CD4-positive, alpha-beta T cell (primary cell): ENCODE measurements at regions not wholly inside any gene's neighbourhood (a gene's known extent, or its start where the extent isn't known, plus 50 kb on each side); places are given as distances from the start of the nearest gene placed in this dataset.
"Not testable (repeated sequence)": the region's sequence is repeated elsewhere in the genome, so short reads cannot be mapped to it uniquely, and the experiment has no call there.

ENCODE experiments used
- ATAC-seq: fragments of 200-7000 bp; cut with Tn5 transposase; one replicate; pipeline ENCODE4 v1.10.0; 2022; ENCODE audit warnings: mild to moderate bottlenecking; ENCODE audit not compliant: poor library complexity
- CTCF ChIA-PET: fragments of 350-600 bp; sonication (Branson Sonifier 250); formaldehyde crosslinking; loops from one replicate; lab custom pipeline; 2021; ENCODE audit warnings: antibody characterized with exemption, inconsistent platforms; lab: Charles Lee
- POLR2A ChIA-PET: fragments of 350-600 bp; sonication (Branson Sonifier 250); formaldehyde crosslinking; loops from one replicate; lab custom pipeline; 2021; ENCODE audit warnings: antibody characterized with exemption, inconsistent platforms; lab: Charles Lee
- DNase-seq, 14 experiments: peaks; one replicate each; pipeline ENCODE4 v3.0.0-alpha.2; 2013 to 2020; ENCODE audit warnings: mixed read lengths in 2 of 14
- H3K27ac ChIP-seq, 2 donors: one replicate each; pipeline versions ENCODE4 v1.5.1 to v1.7.0; 2013; ENCODE audit warnings: low read length in 2 of 2, low read depth in 1 of 2, mild to moderate bottlenecking in 1 of 2
- H3K27me3 ChIP-seq, 2 experiments: 1 replicate in 1 of 2; 2 replicates in 1 of 2; pipeline versions ENCODE4 v1.6.1 to v1.7.0; 2013; ENCODE audit warnings: low read length in 2 of 2, control low read depth in 1 of 2, mild to moderate bottlenecking in 1 of 2, moderate library complexity in 1 of 2; ENCODE audit not compliant: insufficient read depth in 2 of 2, control insufficient read depth in 1 of 2
- H3K36me3 ChIP-seq: one replicate; pipeline ENCODE4 v1.6.1; 2013; ENCODE audit warnings: low read length, control low read depth; ENCODE audit not compliant: insufficient read depth
- H3K4me1 ChIP-seq: one replicate; pipeline ENCODE4 v1.6.1; 2013; ENCODE audit warnings: low read length, control low read depth; ENCODE audit not compliant: insufficient read depth
- H3K4me3 ChIP-seq: one replicate; pipeline ENCODE4 v1.5.1; 2013; ENCODE audit warnings: mild to moderate bottlenecking, low read length, moderate library complexity
- H3K9me3 ChIP-seq, 2 experiments: 1 replicate in 1 of 2; 2 replicates in 1 of 2; pipeline versions ENCODE4 v1.6.1 to v1.7.0; 2013; ENCODE audit warnings: low read length in 2 of 2, mild to moderate bottlenecking in 2 of 2, control low read depth in 1 of 2, moderate library complexity in 1 of 2; ENCODE audit not compliant: control insufficient read depth in 1 of 2, insufficient read depth in 1 of 2
- H3K27ac Mint-ChIP-seq: one replicate; pipeline ENCODE4 v1.8.0; 2020; ENCODE audit warnings: mixed read lengths
- H3K27me3 Mint-ChIP-seq: one replicate; pipeline ENCODE4 v1.8.0; 2021; ENCODE audit warnings: mixed read lengths
- H3K36me3 Mint-ChIP-seq: one replicate; pipeline ENCODE4 v1.8.0; 2021; ENCODE audit warnings: low read depth, mixed read lengths
- H3K4me1 Mint-ChIP-seq: one replicate; pipeline ENCODE4 v1.8.0; 2021; ENCODE audit warnings: low read depth, mixed read lengths
- H3K4me3 Mint-ChIP-seq: one replicate; pipeline ENCODE4 v1.8.0; 2020; ENCODE audit warnings: mild to moderate bottlenecking, mixed read lengths
- H3K9me3 Mint-ChIP-seq: one replicate; pipeline ENCODE4 v1.8.0; 2020; ENCODE audit warnings: mixed read lengths
- CTCF ChIP-seq: fragments of 200-600 bp; IDR thresholded peaks from one replicate; pipeline ENCODE4 v1.8.0; 2022; ENCODE audit warnings: antibody characterized with exemption, mild to moderate bottlenecking
- intact Hi-C, 2 experiments: fragments of 100-400 bp; cut with DNase I in 1 of 2; cut with micrococcal nuclease in 1 of 2; formaldehyde crosslinking; loops; one replicate each; pipeline versions ENCODE4 v1.15.1 to v1.9.0; 2023 to 2025; cut with DNase I, micrococcal nuclease

DNA sequence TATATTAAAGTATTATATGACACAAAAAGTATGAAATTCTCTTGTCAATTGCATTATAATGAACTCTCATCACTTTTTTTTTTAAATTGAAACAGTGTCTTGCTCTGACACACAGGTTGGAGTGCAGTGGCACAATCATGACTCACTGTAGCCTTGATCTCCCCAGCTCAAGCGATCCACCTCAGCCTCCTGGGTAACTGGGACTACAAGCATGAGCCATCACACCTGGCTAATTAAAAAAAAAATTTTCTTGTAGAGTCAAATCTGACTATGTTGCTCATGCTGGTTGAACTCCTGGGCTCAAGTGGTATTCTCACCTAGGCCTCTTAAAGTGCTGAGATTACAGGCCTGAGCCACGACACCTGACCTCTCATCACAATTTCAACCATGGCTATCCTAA lies 259.3 kb downstream of the S1PR1 start:
- H3K27ac Mint-ChIP-seq = no peak overlapping the region
- no peak for TF ChIP-seq CTCF
- no peaks in the 10 kb centered on the region for H3K9me3 ChIP-seq
- no peaks in the 10 kb centered on the region for H3K9me3 Mint-ChIP-seq
- no peak for DNase-seq
- intact Hi-C loops = no loop called here
- H3K27me3 Mint-ChIP-seq = peaks cover 16% of the 10 kb centered on the region
- H3K36me3 Mint-ChIP-seq = no peaks in the 10 kb centered on the region
- H3K27ac ChIP-seq = no peak overlapping the region
- POLR2A ChIA-PET = no interaction called here
- CTCF ChIA-PET = no interaction called here
- H3K4me3 Mint-ChIP-seq = no peak overlapping the region
- peaks cover 0 to 2% of the 10 kb centered on the region in 2 experiments for H3K27me3 ChIP-seq
- no peaks in the 10 kb centered on the region for H3K4me1 Mint-ChIP-seq
- ATAC-seq = no peak
- H3K4me3 ChIP-seq = no peak overlapping the region
- no peaks in the 10 kb centered on the region for H3K36me3 ChIP-seq
- no peaks in the 10 kb centered on the region for H3K4me1 ChIP-seq

- H3K9me3 Mint-ChIP-seq = no peaks in the 10 kb centered on the region
- CTCF ChIA-PET = no interaction called here
- no peak overlapping the region for H3K27ac Mint-ChIP-seq
- Histone ChIP-seq H3K27me3 (peaks cover 0 to 2% of the 10 kb centered on the region in 2 experiments), H3K4me3 (no peak overlapping the region), H3K36me3 (no peaks in the 10 kb centered on the region), H3K4me1 (no peaks in the 10 kb centered on the region), H3K9me3 (no peaks in the 10 kb centered on the region), H3K27ac (no peak overlapping the region)
- DNase-seq (no peak), ATAC-seq (no peak)
- intact Hi-C loops = no loop called here
- no peak for TF ChIP-seq CTCF
- H3K27me3 Mint-ChIP-seq = peaks cover 17% of the 10 kb centered on the region
- H3K4me1 Mint-ChIP-seq = no peaks in the 10 kb centered on the region
- POLR2A ChIA-PET = no interaction called here
- H3K4me3 Mint-ChIP-seq = no peak overlapping the region
- H3K36me3 Mint-ChIP-seq = no peaks in the 10 kb centered on the region
Observed at GRCh38 chr1:101497881-101498559, 261.2 kb downstream of the S1PR1 start.

DNA sequence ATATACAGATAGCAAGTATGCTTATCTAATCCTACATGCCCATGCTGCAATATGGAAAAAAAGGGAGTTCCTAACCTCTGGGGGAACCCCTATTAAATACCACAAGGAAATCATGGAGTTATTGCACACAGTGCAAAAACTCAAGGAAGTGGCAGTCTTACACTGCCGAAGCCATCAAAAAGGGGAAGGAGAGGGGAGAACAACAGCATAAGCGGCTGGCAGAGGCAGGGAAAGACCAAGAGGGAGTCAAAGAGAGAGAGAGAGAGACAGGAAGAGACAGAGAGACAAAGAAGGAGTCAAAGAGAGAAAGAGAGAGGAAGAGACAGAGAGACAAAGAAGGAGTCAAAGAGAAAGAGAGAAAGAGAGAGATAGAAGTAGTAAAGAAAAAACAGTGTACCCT lies 267.3 kb downstream of the S1PR1 start:
- CTCF ChIA-PET, POLR2A ChIA-PET, H3K9me3 Mint-ChIP-seq, ATAC-seq, H3K4me1 Mint-ChIP-seq, H3K27me3 ChIP-seq, H3K4me1 ChIP-seq, intact Hi-C loops, DNase-seq, H3K9me3 ChIP-seq, H3K27ac ChIP-seq, H3K36me3 ChIP-seq, H3K36me3 Mint-ChIP-seq, H3K4me3 Mint-ChIP-seq, H3K4me3 ChIP-seq, H3K27me3 Mint-ChIP-seq, H3K27ac Mint-ChIP-seq: not testable (repeated sequence)

DNA sequence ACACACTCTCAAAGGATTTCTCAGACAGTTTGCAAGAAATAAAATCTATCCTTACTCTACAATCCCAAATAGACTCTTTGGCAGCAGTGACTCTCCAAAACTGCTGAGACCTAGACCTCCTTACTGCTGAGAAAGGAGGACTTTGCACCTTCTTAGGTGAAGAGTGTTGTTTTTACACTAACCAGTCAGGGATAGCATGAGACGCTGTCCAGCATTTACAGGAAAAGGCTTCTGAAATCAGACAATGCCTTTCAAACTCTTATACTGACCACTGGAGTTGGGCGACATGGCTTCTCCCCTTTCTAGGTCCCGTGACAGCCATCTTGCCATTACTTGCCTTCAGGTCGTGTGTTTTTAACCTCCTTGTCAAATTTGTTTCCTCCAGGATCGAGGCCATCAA lies 268.4 kb downstream of the S1PR1 start:
- H3K4me1 ChIP-seq, H3K4me3 ChIP-seq, CTCF ChIA-PET, intact Hi-C loops, H3K36me3 ChIP-seq, H3K27ac ChIP-seq, H3K27ac Mint-ChIP-seq, POLR2A ChIA-PET, H3K9me3 ChIP-seq, H3K4me3 Mint-ChIP-seq, ATAC-seq, H3K36me3 Mint-ChIP-seq, H3K27me3 ChIP-seq, H3K9me3 Mint-ChIP-seq, DNase-seq, H3K27me3 Mint-ChIP-seq, H3K4me1 Mint-ChIP-seq: not testable (repeated sequence)
